GM21390 (cell line): ENCODE measurements at regions not wholly inside any gene's neighbourhood (a gene's known extent, or its start where the extent isn't known, plus 50 kb on each side); places are given as distances from the start of the nearest gene placed in this dataset.
"Not testable (repeated sequence)": the region's sequence is repeated elsewhere in the genome, so short reads cannot be mapped to it uniquely, and the experiment has no call there.

Source experiments
- ATAC-seq: cut with Tn5 transposase; IDR thresholded peaks from one replicate; pipeline ENCODE4 v1.9.1; 2021; ENCODE audit not compliant: unreplicated experiment

- ATAC-seq = no peak
Observed at GRCh38 chr13:88369866-88370265, 698.7 kb downstream of the SLITRK5 start.

GRCh38 chr13:88376760-88377388 lies 705.7 kb downstream of the SLITRK5 start:
- ATAC-seq = no peak

- ATAC-seq = no peak
Observed at GRCh38 chr13:88377852-88378251, 706.7 kb downstream of the SLITRK5 start.

- ATAC-seq = no peak
Observed at GRCh38 chr13:88384542-88384941, 713.4 kb downstream of the SLITRK5 start.

GRCh38 chr13:88395804-88396203 lies 724.6 kb downstream of the SLITRK5 start:
- ATAC-seq = no peak

- ATAC-seq = no peak
Observed at GRCh38 chr13:88411696-88412095, 740.5 kb downstream of the SLITRK5 start.

GRCh38 chr13:88417801-88418200 lies 746.6 kb downstream of the SLITRK5 start:
- no peak for ATAC-seq

- no peak for ATAC-seq
Observed at GRCh38 chr13:88424463-88424862, 753.3 kb downstream of the SLITRK5 start.

GRCh38 chr13:88426661-88427060 lies 755.5 kb downstream of the SLITRK5 start:
- no peak for ATAC-seq

- ATAC-seq = no peak
Observed at GRCh38 chr13:88429862-88430261, 758.7 kb downstream of the SLITRK5 start.

- no peak for ATAC-seq
Observed at GRCh38 chr13:88434953-88435352, 763.8 kb downstream of the SLITRK5 start.

- no peak for ATAC-seq
Observed at GRCh38 chr13:88436974-88437373, 765.8 kb downstream of the SLITRK5 start.

- no peak for ATAC-seq
Observed at GRCh38 chr13:88450515-88450914, 779.3 kb downstream of the SLITRK5 start.

GRCh38 chr13:88456151-88456550 lies 785.0 kb downstream of the SLITRK5 start:
- no peak for ATAC-seq

GRCh38 chr13:88459331-88459730 lies 788.2 kb downstream of the SLITRK5 start:
- ATAC-seq = no peak

- no peak for ATAC-seq
Observed at GRCh38 chr13:88461272-88462009, 790.3 kb downstream of the SLITRK5 start.

- ATAC-seq = no peak
Observed at GRCh38 chr13:88464851-88465250, 793.7 kb downstream of the SLITRK5 start.

GRCh38 chr13:88472316-88472715 lies 801.1 kb downstream of the SLITRK5 start:
- ATAC-seq = peak; percentile 94

- ATAC-seq = no peak
Observed at GRCh38 chr13:88483202-88483601, 812.0 kb downstream of the SLITRK5 start.

GRCh38 chr13:88507909-88508308 lies 836.7 kb downstream of the SLITRK5 start:
- ATAC-seq = no peak

GRCh38 chr13:88512993-88513392 lies 841.8 kb downstream of the SLITRK5 start:
- ATAC-seq = not testable (repeated sequence)

GRCh38 chr13:88526186-88526852 lies 855.1 kb downstream of the SLITRK5 start:
- ATAC-seq = no peak
